Neural cell (in vitro differentiated cells): ENCODE measurements at regions not wholly inside any gene's neighbourhood (a gene's known extent, or its start where the extent isn't known, plus 50 kb on each side); places are given as distances from the start of the nearest gene placed in this dataset.

Source experiments
- H2AFZ ChIP-seq: fragments of 200-600, 300-800 bp; sonication (generic), shearing (Covaris generic); 2 replicates; pipeline ENCODE4 v1.6.0; 2014; ENCODE audit warnings: low read depth, mild to moderate bottlenecking, antibody characterized with exemption, low read length, moderate library complexity
- H3F3A ChIP-seq: fragments of 200-600 bp; shearing (Covaris generic); 2 replicates; pipeline ENCODE4 v1.6.1; 2016; ENCODE audit warnings: mild to moderate bottlenecking, moderate library complexity, mixed read lengths, antibody characterized with exemption, low read length; ENCODE audit not compliant: insufficient read depth, poor library complexity, severe bottlenecking
- H3K27ac ChIP-seq: fragments of 200-600, 300-800 bp; sonication (generic), shearing (Covaris generic); 2 replicates; pipeline ENCODE4 v1.5.1; 2014; ENCODE audit warnings: mild to moderate bottlenecking, low read length, moderate library complexity
- H3K27me3 ChIP-seq: fragments of 300-800, 200-600 bp; sonication (generic), shearing (Covaris generic); 2 replicates; pipeline ENCODE4 v1.6.0; 2014; ENCODE audit warnings: mild to moderate bottlenecking, low read depth, low read length, moderate library complexity; ENCODE audit not compliant: insufficient read depth
- H3K36me3 ChIP-seq: fragments of 300-800, 200-600 bp; sonication (generic), shearing (Covaris generic); 2 replicates; pipeline ENCODE4 v1.5.1; 2014; ENCODE audit warnings: mild to moderate bottlenecking, antibody characterized with exemption, low read length, moderate library complexity; ENCODE audit not compliant: insufficient read depth
- H3K4me2 ChIP-seq: fragments of 300-800, 200-600 bp; sonication (generic), shearing (Covaris generic); 2 replicates; pipeline ENCODE4 v1.6.0; 2014; ENCODE audit warnings: mild to moderate bottlenecking, low read length
- H3K4me3 ChIP-seq: fragments of 300-800, 200-600 bp; sonication (generic), shearing (Covaris generic); 2 replicates; pipeline ENCODE4 v1.5.1; 2014; ENCODE audit warnings: mild to moderate bottlenecking, low read length, moderate library complexity
- H3K79me2 ChIP-seq: fragments of 200-600 bp; shearing (Covaris generic); replicated peaks from 2 replicates; pipeline ENCODE4 v1.6.0; 2014; ENCODE audit warnings: mild to moderate bottlenecking, low read length, moderate library complexity; ENCODE audit not compliant: insufficient read depth
- H3K9ac ChIP-seq: fragments of 300-800, 200-600 bp; sonication (generic), shearing (Covaris generic); 2 replicates; pipeline ENCODE4 v1.6.1; 2016; ENCODE audit warnings: mild to moderate bottlenecking, low read length, mixed read lengths
- H3K9me2 ChIP-seq: fragments of 200-600 bp; shearing (Covaris generic); 2 replicates; pipeline ENCODE4 v1.6.1; 2016; ENCODE audit warnings: mild to moderate bottlenecking, low read length, mixed read lengths; ENCODE audit not compliant: insufficient read depth
- H3K9me3 ChIP-seq: fragments of 200-600, 300-800 bp; sonication (generic), shearing (Covaris generic); 2 replicates; pipeline ENCODE4 v1.6.1; 2016; ENCODE audit warnings: mild to moderate bottlenecking, mixed run types, low read length, moderate library complexity, mixed read lengths
- H4K20me1 ChIP-seq: fragments of 200-600 bp; shearing (Covaris generic); 2 replicates; pipeline ENCODE4 v1.6.1; 2016; ENCODE audit warnings: mild to moderate bottlenecking, mixed run types; ENCODE audit not compliant: insufficient read depth
- CTCF ChIP-seq: fragments of 450-650 bp; IDR thresholded peaks from 2 replicates; pipeline ENCODE4 v1.5.1; 2014; ENCODE audit warnings: antibody characterized with exemption, mild to moderate bottlenecking, moderate library complexity; ENCODE audit not compliant: poor library complexity, severe bottlenecking
- EP300 ChIP-seq: fragments of 450-650 bp; conservative IDR thresholded peaks from 2 replicates; pipeline ENCODE4 v1.6.1; 2014; ENCODE audit warnings: antibody characterized with exemption, mild to moderate bottlenecking, moderate library complexity; ENCODE audit not compliant: poor library complexity, severe bottlenecking
- EZH2 ChIP-seq: fragments of 200-600, 300-800 bp; shearing (Covaris generic), sonication (generic); IDR thresholded peaks from 2 replicates; pipeline ENCODE4 v1.6.1; 2014; ENCODE audit warnings: antibody characterized with exemption, low read length, borderline replicate concordance, mild to moderate bottlenecking; ENCODE audit not compliant: insufficient read depth, poor library complexity, severe bottlenecking
- MXI1 ChIP-seq: fragments of 450-650 bp; conservative IDR thresholded peaks from 2 replicates; pipeline ENCODE4 v1.6.1; 2014; ENCODE audit warnings: antibody characterized with exemption, mild to moderate bottlenecking; ENCODE audit not compliant: poor library complexity, severe bottlenecking
- POLR2AphosphoS5 ChIP-seq: IDR thresholded peaks from 2 replicates; pipeline ENCODE4 v1.6.1; 2012
- RAD21 ChIP-seq: fragments of 450-650 bp; conservative IDR thresholded peaks from 2 replicates; pipeline ENCODE4 v1.6.1; 2014; ENCODE audit warnings: antibody characterized with exemption, mild to moderate bottlenecking, moderate library complexity
- REST ChIP-seq: IDR thresholded peaks from 2 replicates; pipeline ENCODE4 v1.6.1; 2012; ENCODE audit warnings: borderline replicate concordance
- SMC3 ChIP-seq: fragments of 450-650 bp; conservative IDR thresholded peaks from 2 replicates; pipeline ENCODE4 v1.6.1; 2014; ENCODE audit warnings: antibody characterized with exemption, mild to moderate bottlenecking, moderate library complexity; ENCODE audit not compliant: poor library complexity
- TAF1 ChIP-seq: IDR thresholded peaks from 2 replicates; pipeline ENCODE4 v1.6.1; 2012; ENCODE audit warnings: low read depth

GRCh38 chr12:77578466-77579220, 252.1 kb upstream of the NAV3 start:
- Histone ChIP-seq H3K27ac (no peak overlapping the region), H3K4me2 (no peak overlapping the region), H3K36me3 (no peaks in the 10 kb centered on the region), H3K9me2 (no peaks in the 10 kb centered on the region), H3K4me3 (no peak overlapping the region), H2AFZ (no peak overlapping the region), H4K20me1 (no peaks in the 10 kb centered on the region), H3K79me2 (no peaks in the 10 kb centered on the region), H3K9me3 (no peaks in the 10 kb centered on the region), H3K9ac (no peak overlapping the region), H3F3A (no peaks in the 10 kb centered on the region), H3K27me3 (no peaks in the 10 kb centered on the region)
- TF ChIP-seq TAF1 = no peak

GRCh38 chr12:77577791-77578190, 252.9 kb upstream of the NAV3 start:
- H3K9me2 ChIP-seq = no peaks in the 10 kb centered on the region
- H3K4me2 ChIP-seq = no peak overlapping the region
- H3K36me3 ChIP-seq = no peaks in the 10 kb centered on the region
- no peaks in the 10 kb centered on the region for H3K79me2 ChIP-seq
- no peak overlapping the region for H3K27ac ChIP-seq
- no peaks in the 10 kb centered on the region for H3K27me3 ChIP-seq
- no peak overlapping the region for H2AFZ ChIP-seq
- no peaks in the 10 kb centered on the region for H3F3A ChIP-seq
- no peaks in the 10 kb centered on the region for H3K9me3 ChIP-seq
- H4K20me1 ChIP-seq = no peaks in the 10 kb centered on the region
- H3K9ac ChIP-seq = no peak overlapping the region
- TF ChIP-seq TAF1 (no peak), RAD21 (no peak), REST (no peak), MXI1 (no peak), CTCF (no peak)
- H3K4me3 ChIP-seq = no peak overlapping the region

GRCh38 chr12:77575376-77575919, 255.2 kb upstream of the NAV3 start:
- H2AFZ ChIP-seq = no peak overlapping the region
- H3K4me3 ChIP-seq = no peak overlapping the region
- no peaks in the 10 kb centered on the region for H3K9me3 ChIP-seq
- no peak overlapping the region for H3K4me2 ChIP-seq
- H3K27ac ChIP-seq = no peak overlapping the region
- no peaks in the 10 kb centered on the region for H3K9me2 ChIP-seq
- TF ChIP-seq EZH2 = no peak
- TF ChIP-seq EP300 = no peak
- no peak for TF ChIP-seq SMC3
- no peak for TF ChIP-seq POLR2AphosphoS5
- no peak for TF ChIP-seq REST
- no peak for TF ChIP-seq RAD21
- no peak for TF ChIP-seq TAF1
- H3K9ac ChIP-seq = no peak overlapping the region
- H3K27me3 ChIP-seq = no peaks in the 10 kb centered on the region
- H4K20me1 ChIP-seq = no peaks in the 10 kb centered on the region
- H3K79me2 ChIP-seq = no peaks in the 10 kb centered on the region
- H3K36me3 ChIP-seq = no peaks in the 10 kb centered on the region
- H3F3A ChIP-seq = no peaks in the 10 kb centered on the region
